PC-3 (cell line): ENCODE measurements at regions not wholly inside any gene's neighbourhood (a gene's known extent, or its start where the extent isn't known, plus 50 kb on each side); places are given as distances from the start of the nearest gene placed in this dataset.

ENCODE experiments used
- CTCF ChIP-seq: fragments of 300-600 bp; sonication (generic); conservative IDR thresholded peaks from 2 replicates; pipeline ENCODE4 v1.5.1; 2017; ENCODE audit warnings: antibody characterized with exemption, low read depth, mild to moderate bottlenecking, low read length
- EZH2 ChIP-seq: fragments of 300-600 bp; sonication (generic); IDR thresholded peaks from one replicate; pipeline ENCODE4 v1.6.1; 2017; ENCODE audit warnings: antibody characterized with exemption, mild to moderate bottlenecking, low read length; ENCODE audit not compliant: unreplicated experiment

DNA sequence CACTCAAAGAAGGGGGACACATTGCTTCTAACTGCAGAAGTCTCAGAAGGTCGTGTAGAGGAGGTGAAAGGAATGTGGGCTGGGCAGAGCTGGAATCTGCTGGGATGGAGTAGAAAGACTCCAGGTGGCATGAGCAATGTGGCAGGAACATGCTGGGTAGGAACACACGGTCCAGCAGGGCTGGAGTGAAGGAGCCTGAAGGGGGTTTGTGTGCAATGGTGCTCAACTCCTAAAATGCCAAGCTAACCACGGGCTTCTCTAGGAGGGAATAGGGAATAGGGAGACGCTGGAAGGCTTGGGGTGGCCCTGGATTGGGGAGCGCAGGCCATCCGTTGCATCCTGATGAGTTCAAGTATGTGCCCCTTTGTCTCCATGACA lies 253.8 kb downstream of the FAM43A start:
- TF ChIP-seq CTCF (no peak), EZH2 (no peak)
